PC-9 (cell line): ENCODE measurements at regions not wholly inside any gene's neighbourhood (a gene's known extent, or its start where the extent isn't known, plus 50 kb on each side); places are given as distances from the start of the nearest gene placed in this dataset.

ENCODE experiments used
- BruUV-seq: library from RNA; stranded (reverse); fragments of 400-500 nt; replicated peaks from 2 replicates; lab custom pipeline; 2021; lab: Mats Ljungman, UMichigan
- CTCF ChIA-PET: fragments of 300-600 bp; sonication (Branson Sonifier 250); formaldehyde crosslinking; loops from one replicate; lab custom pipeline; 2022; ENCODE audit warnings: antibody characterized with exemption; lab: Charles Lee
- POLR2A ChIA-PET: fragments of 300-600 bp; sonication (Branson Sonifier 250); formaldehyde crosslinking; loops from one replicate; lab custom pipeline; 2022; ENCODE audit warnings: antibody characterized with exemption; ENCODE audit not compliant: unreplicated experiment; lab: Charles Lee
- DNase-seq, 2 experiments: peaks; one replicate each; pipeline versions ENCODE4 v3.0.0 to v3.0.0-alpha.2; 2015 to 2022; ENCODE audit warnings: mixed read lengths in 1 of 2
- H2AFZ ChIP-seq: fragments of 200-600 bp; sonication (generic); 2 replicates; pipeline ENCODE4 v1.8.1; 2017; ENCODE audit warnings: antibody characterized with exemption
- H3F3A ChIP-seq: fragments of 200-600 bp; sonication (generic); 2 replicates; pipeline ENCODE4 v1.8.1; 2017; ENCODE audit warnings: antibody characterized with exemption, mild to moderate bottlenecking, low read depth; ENCODE audit not compliant: insufficient read depth
- H3K27ac ChIP-seq: fragments of 200-600 bp; sonication (generic); 2 replicates; pipeline ENCODE4 v1.6.1; 2016; ENCODE audit warnings: mixed run types
- H3K27me3 ChIP-seq: fragments of 200-600 bp; sonication (generic); 2 replicates; pipeline ENCODE4 v1.6.1; 2016; ENCODE audit warnings: low read depth, mixed run types; ENCODE audit not compliant: insufficient read depth
- H3K36me3 ChIP-seq: fragments of 200-600 bp; sonication (generic); 2 replicates; pipeline ENCODE4 v1.6.1; 2016; ENCODE audit warnings: low read depth, mixed run types
- H3K4me1 ChIP-seq: fragments of 200-600 bp; sonication (generic); replicated peaks from 2 replicates; pipeline ENCODE4 v1.6.1; 2016; ENCODE audit warnings: mixed run types; ENCODE audit not compliant: insufficient read depth
- H3K4me2 ChIP-seq: fragments of 200-600 bp; sonication (generic); 2 replicates; pipeline ENCODE4 v1.6.1; 2017; ENCODE audit warnings: mixed run types
- H3K4me3 ChIP-seq: fragments of 200-600 bp; sonication (generic); 2 replicates; pipeline ENCODE4 v1.6.1; 2016; ENCODE audit warnings: mixed run types
- H3K79me2 ChIP-seq: fragments of 200-600 bp; sonication (generic); 2 replicates; pipeline ENCODE4 v1.6.1; 2017; ENCODE audit warnings: low read depth, mixed run types
- H3K9me2 ChIP-seq: fragments of 200-600 bp; sonication (generic); 2 replicates; pipeline ENCODE4 v1.8.1; 2017; ENCODE audit warnings: mild to moderate bottlenecking; ENCODE audit not compliant: insufficient read depth
- H3K9me3 ChIP-seq: fragments of 200-600 bp; sonication (generic); 2 replicates; pipeline ENCODE4 v1.8.1; 2016; ENCODE audit warnings: low read depth; ENCODE audit not compliant: insufficient read depth
- H4K20me1 ChIP-seq: fragments of 200-600 bp; sonication (generic); 2 replicates; pipeline ENCODE4 v1.8.1; 2017; ENCODE audit not compliant: insufficient read depth
- CTCF ChIP-seq: fragments of 200-600 bp; sonication (generic); conservative IDR thresholded peaks from 2 replicates; pipeline ENCODE4 v1.6.1; 2017; ENCODE audit warnings: mixed run types, antibody characterized with exemption, mild to moderate bottlenecking, moderate library complexity
- EZH2 ChIP-seq: fragments of 200-600 bp; sonication (generic); IDR thresholded peaks from 2 replicates; pipeline ENCODE4 v1.8.0; 2017; ENCODE audit warnings: antibody characterized with exemption, low read depth
- intact Hi-C: fragments of 100-400 bp; cut with micrococcal nuclease; formaldehyde crosslinking; loops from one replicate; pipeline ENCODE4 v1.10.0; 2022; ENCODE audit not compliant: unreplicated experiment

GRCh38 chr6:159463119-159463829 is 229.8 kb downstream of the SOD2 start:
- peak; percentile 50; the same call in 1 of the 2 replicates for TF ChIP-seq CTCF
- no peak for TF ChIP-seq EZH2
- DNase-seq = no peak
- no peak overlapping the region for H3K27ac ChIP-seq
- H4K20me1 ChIP-seq = no peaks in the 10 kb centered on the region
- no peaks in the 10 kb centered on the region for H3K79me2 ChIP-seq
- CTCF ChIA-PET = no interaction called here
- intact Hi-C loops = no loop called here
- H3K4me1 ChIP-seq = no peaks in the 10 kb centered on the region
- H3K4me2 ChIP-seq = no peak overlapping the region
- no TSS peak for BruUV-seq
- H3F3A ChIP-seq = no peaks in the 10 kb centered on the region
- POLR2A ChIA-PET = no interaction called here
- H3K4me3 ChIP-seq = no peak overlapping the region
- H3K9me2 ChIP-seq = no peaks in the 10 kb centered on the region
- no peaks in the 10 kb centered on the region for H3K9me3 ChIP-seq
- no peak overlapping the region for H2AFZ ChIP-seq
- H3K36me3 ChIP-seq = no peaks in the 10 kb centered on the region
- H3K27me3 ChIP-seq = peaks cover 31% of the 10 kb centered on the region

GRCh38 chr6:159462431-159462830 is 230.6 kb downstream of the SOD2 start:
- Histone ChIP-seq H4K20me1 (no peaks in the 10 kb centered on the region), H3K9me2 (no peaks in the 10 kb centered on the region), H3K9me3 (no peaks in the 10 kb centered on the region), H3K4me2 (no peak overlapping the region), H3K4me1 (no peaks in the 10 kb centered on the region), H3K4me3 (no peak overlapping the region), H3K36me3 (no peaks in the 10 kb centered on the region), H3K27ac (no peak overlapping the region), H3F3A (no peaks in the 10 kb centered on the region), H2AFZ (no peak overlapping the region), H3K79me2 (no peaks in the 10 kb centered on the region), H3K27me3 (peaks cover 31% of the 10 kb centered on the region)
- TF ChIP-seq EZH2 (no peak), CTCF (no peak)
- no peak for DNase-seq
- ChIA-PET POLR2A (no interaction called here), CTCF (no interaction called here)
- intact Hi-C loops = no loop called here
- BruUV-seq = no TSS peak

- no peak overlapping the region for H2AFZ ChIP-seq
- no peaks in the 10 kb centered on the region for H3K79me2 ChIP-seq
- H3K4me2 ChIP-seq = no peak overlapping the region
- H3K9me2 ChIP-seq = no peaks in the 10 kb centered on the region
- POLR2A ChIA-PET = no interaction called here
- intact Hi-C loops = no loop called here
- no peaks in the 10 kb centered on the region for H4K20me1 ChIP-seq
- BruUV-seq = no TSS peak
- TF ChIP-seq EZH2 = no peak
- no peak for TF ChIP-seq CTCF
- no peaks in the 10 kb centered on the region for H3K4me1 ChIP-seq
- no peak overlapping the region for H3K27ac ChIP-seq
- H3K4me3 ChIP-seq = no peak overlapping the region
- H3K36me3 ChIP-seq = no peaks in the 10 kb centered on the region
- no peaks in the 10 kb centered on the region for H3F3A ChIP-seq
- CTCF ChIA-PET = no interaction called here
- H3K9me3 ChIP-seq = no peaks in the 10 kb centered on the region
- H3K27me3 ChIP-seq = peaks cover 31% of the 10 kb centered on the region
- DNase-seq = no peak
These were observed 231.0 kb downstream of the SOD2 start for GRCh38 chr6:159461998-159462397.
